HAP-1 (cell line): ENCODE measurements at regions not wholly inside any gene's neighbourhood (a gene's known extent, or its start where the extent isn't known, plus 50 kb on each side); places are given as distances from the start of the nearest gene placed in this dataset.
"Not testable (repeated sequence)": the region's sequence is repeated elsewhere in the genome, so short reads cannot be mapped to it uniquely, and the experiment has no call there.

Experiments used
- DNase-seq, 2 experiments: peaks; one replicate each; pipeline ENCODE4 v3.0.0-alpha.2; 2016 to 2020; ENCODE audit warnings: low spot score in 2 of 2
- H3K27me3 ChIP-seq: fragments of 250-450 bp; sonication (Bioruptor Pico); 2 replicates; pipeline ENCODE4 v1.5.1; 2020; ENCODE audit warnings: low read depth, mild to moderate bottlenecking, moderate library complexity
- H3K36me3 ChIP-seq: fragments of 250-450 bp; sonication (Bioruptor Pico); replicated peaks from 2 replicates; pipeline ENCODE4 v1.5.1; 2020; ENCODE audit warnings: mild to moderate bottlenecking
- H3K4me1 ChIP-seq: fragments of 250-450 bp; sonication (Bioruptor Pico); 2 replicates; pipeline ENCODE4 v1.5.1; 2020; ENCODE audit warnings: mild to moderate bottlenecking
- H3K4me3 ChIP-seq: fragments of 250-450 bp; sonication (Bioruptor Pico); 2 replicates; pipeline ENCODE4 v1.5.1; 2020; ENCODE audit warnings: mild to moderate bottlenecking, moderate library complexity
- H3K9me3 ChIP-seq: fragments of 250-450 bp; sonication (Bioruptor Pico); 2 replicates; pipeline ENCODE4 v1.5.1; 2020; ENCODE audit warnings: mild to moderate bottlenecking, moderate library complexity
- in situ Hi-C: fragments of 300-500 bp; cut with MboI; formaldehyde crosslinking; loops from 3 replicates; pipeline ENCODE4 v1.14.3; 2020; ENCODE audit warnings: low sequenced_read_pairs, inconsistent platforms, mixed read lengths

- no peak for DNase-seq
- no peak overlapping the region for H3K4me3 ChIP-seq
- no peaks in the 10 kb centered on the region for H3K4me1 ChIP-seq
- in situ Hi-C loops, result no loop called here
- no peaks in the 10 kb centered on the region for H3K9me3 ChIP-seq
- H3K27me3 ChIP-seq, result no peaks in the 10 kb centered on the region
- peaks cover 10% of the 10 kb centered on the region for H3K36me3 ChIP-seq
Observed at GRCh38 chr22:25383892-25384291, 164.5 kb downstream of the CRYBB2 start.

- in situ Hi-C loops, result no loop called here
- no peak overlapping the region for H3K4me3 ChIP-seq
- no peaks in the 10 kb centered on the region for H3K9me3 ChIP-seq
- H3K27me3 ChIP-seq, result no peaks in the 10 kb centered on the region
- H3K36me3 ChIP-seq, result no peaks in the 10 kb centered on the region
- DNase-seq, result no peak
- no peaks in the 10 kb centered on the region for H3K4me1 ChIP-seq
Observed at GRCh38 chr22:25386538-25386884, 167.1 kb downstream of the CRYBB2 start.

GRCh38 chr22:25388415-25388814 lies 169.0 kb downstream of the CRYBB2 start:
- no peak for DNase-seq
- no peaks in the 10 kb centered on the region for H3K9me3 ChIP-seq

GRCh38 chr22:25388866-25389540 lies 169.6 kb downstream of the CRYBB2 start:
- H3K9me3 ChIP-seq, result no peaks in the 10 kb centered on the region
- H3K27me3 ChIP-seq, result no peaks in the 10 kb centered on the region
- DNase-seq, result no peak
- no peak overlapping the region for H3K4me3 ChIP-seq
- no peaks in the 10 kb centered on the region for H3K36me3 ChIP-seq
- no peaks in the 10 kb centered on the region for H3K4me1 ChIP-seq
- in situ Hi-C loops, result no loop called here

More at GRCh38 chr22:25388415-25388814, 169.0 kb downstream of the CRYBB2 start:
- Histone ChIP-seq H3K4me3 (no peak overlapping the region), H3K27me3 (no peaks in the 10 kb centered on the region), H3K36me3 (no peaks in the 10 kb centered on the region), H3K4me1 (no peaks in the 10 kb centered on the region)
- in situ Hi-C loops, result no loop called here

- no peak overlapping the region for H3K4me3 ChIP-seq
- in situ Hi-C loops, result no loop called here
- H3K27me3 ChIP-seq, result no peaks in the 10 kb centered on the region
- H3K9me3 ChIP-seq, result no peaks in the 10 kb centered on the region
- H3K36me3 ChIP-seq, result no peaks in the 10 kb centered on the region
- no peak for DNase-seq
- no peaks in the 10 kb centered on the region for H3K4me1 ChIP-seq
Observed at GRCh38 chr22:25389541-25389919, 170.1 kb downstream of the CRYBB2 start.

GRCh38 chr22:25390297-25391240 lies 171.1 kb downstream of the CRYBB2 start:
- H3K36me3 ChIP-seq, result no peaks in the 10 kb centered on the region
- no peaks in the 10 kb centered on the region for H3K9me3 ChIP-seq
- DNase-seq, result no peak
- no peak overlapping the region for H3K4me3 ChIP-seq
- in situ Hi-C loops, result no loop called here
- H3K4me1 ChIP-seq, result no peaks in the 10 kb centered on the region
- no peaks in the 10 kb centered on the region for H3K27me3 ChIP-seq

GRCh38 chr22:25392584-25392983 lies 171.9 kb upstream of the GRK3 start:
- Histone ChIP-seq H3K27me3 (no peaks in the 10 kb centered on the region), H3K4me3 (no peak overlapping the region), H3K36me3 (no peaks in the 10 kb centered on the region), H3K4me1 (no peaks in the 10 kb centered on the region), H3K9me3 (no peaks in the 10 kb centered on the region)
- no peak for DNase-seq
- in situ Hi-C loops, result no loop called here

GRCh38 chr22:25393121-25393805 lies 171.2 kb upstream of the GRK3 start:
- no peak for DNase-seq
- H3K4me3 ChIP-seq, result no peak overlapping the region
- H3K36me3 ChIP-seq, result no peaks in the 10 kb centered on the region
- H3K4me1 ChIP-seq, result no peaks in the 10 kb centered on the region
- in situ Hi-C loops, result no loop called here
- H3K27me3 ChIP-seq, result no peaks in the 10 kb centered on the region
- no peaks in the 10 kb centered on the region for H3K9me3 ChIP-seq

GRCh38 chr22:25395468-25395867 lies 169.0 kb upstream of the GRK3 start:
- Histone ChIP-seq H3K4me3 (no peak overlapping the region), H3K4me1 (no peaks in the 10 kb centered on the region), H3K27me3 (no peaks in the 10 kb centered on the region), H3K9me3 (no peaks in the 10 kb centered on the region), H3K36me3 (no peaks in the 10 kb centered on the region)
- DNase-seq, result no peak
- in situ Hi-C loops, result no loop called here

- no peaks in the 10 kb centered on the region for H3K36me3 ChIP-seq
- H3K4me3 ChIP-seq, result no peak overlapping the region
- H3K27me3 ChIP-seq, result no peaks in the 10 kb centered on the region
- no peaks in the 10 kb centered on the region for H3K4me1 ChIP-seq
- no peak for DNase-seq
- H3K9me3 ChIP-seq, result no peaks in the 10 kb centered on the region
- in situ Hi-C loops, result no loop called here
Observed at GRCh38 chr22:25395915-25396314, 168.6 kb upstream of the GRK3 start.

GRCh38 chr22:25396615-25397200 lies 167.8 kb upstream of the GRK3 start:
- in situ Hi-C loops, result no loop called here
- Histone ChIP-seq H3K9me3 (no peaks in the 10 kb centered on the region), H3K27me3 (no peaks in the 10 kb centered on the region), H3K36me3 (no peaks in the 10 kb centered on the region), H3K4me3 (no peak overlapping the region), H3K4me1 (no peaks in the 10 kb centered on the region)
- no peak for DNase-seq

GRCh38 chr22:25397616-25398015 lies 166.9 kb upstream of the GRK3 start:
- no peak overlapping the region for H3K4me3 ChIP-seq
- H3K9me3 ChIP-seq, result no peaks in the 10 kb centered on the region
- H3K36me3 ChIP-seq, result no peaks in the 10 kb centered on the region
- no peaks in the 10 kb centered on the region; the same call in 1 of the 2 replicates for H3K4me1 ChIP-seq
- in situ Hi-C loops, result no loop called here
- DNase-seq, result no peak
- no peaks in the 10 kb centered on the region for H3K27me3 ChIP-seq

- DNase-seq, H3K4me1 ChIP-seq: not testable (repeated sequence)
Observed at GRCh38 chr22:25398591-25399062, 165.8 kb upstream of the GRK3 start.

More at GRCh38 chr22:25398591-25399062, 165.8 kb upstream of the GRK3 start:
- H3K4me3 ChIP-seq, H3K36me3 ChIP-seq, in situ Hi-C loops, H3K9me3 ChIP-seq, H3K27me3 ChIP-seq: not testable (repeated sequence)
